Putamen (tissue), 1 donor: ENCODE measurements at regions not wholly inside any gene's neighbourhood (a gene's known extent, or its start where the extent isn't known, plus 50 kb on each side); places are given as distances from the start of the nearest gene placed in this dataset.
"Not testable (repeated sequence)": the region's sequence is repeated elsewhere in the genome, so short reads cannot be mapped to it uniquely, and the experiment has no call there.

Source experiments
- DNase-seq: peaks from one replicate; pipeline ENCODE4 v3.0.0-alpha.2; 2016; ENCODE audit warnings: low spot score

DNA sequence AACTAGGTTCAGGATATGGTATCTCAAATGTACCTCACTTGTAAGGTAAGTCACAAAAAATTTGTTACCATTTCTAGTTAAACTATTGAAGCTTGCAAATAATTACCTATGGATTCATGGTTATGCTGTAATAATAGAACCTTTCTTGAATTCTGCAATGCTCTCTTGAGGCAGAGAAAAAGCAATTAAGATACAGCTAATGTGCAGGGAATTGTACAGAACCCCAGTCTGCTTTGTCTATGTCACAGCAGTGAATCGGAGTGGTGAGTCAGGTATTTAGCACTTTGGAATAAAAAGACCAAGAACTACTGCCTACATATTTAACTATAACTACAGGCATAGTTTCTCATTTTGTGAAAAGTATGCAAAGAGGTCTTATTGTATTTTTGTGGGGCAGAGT lies 228.7 kb upstream of the GOT2 start:
- DNase-seq = no peak

- DNase-seq = no peak
Measured at GRCh38 chr16:58960484-58960883, 226.4 kb upstream of the GOT2 start.

- no peak for DNase-seq
Measured at GRCh38 chr16:58960034-58960433, 225.9 kb upstream of the GOT2 start.

DNA sequence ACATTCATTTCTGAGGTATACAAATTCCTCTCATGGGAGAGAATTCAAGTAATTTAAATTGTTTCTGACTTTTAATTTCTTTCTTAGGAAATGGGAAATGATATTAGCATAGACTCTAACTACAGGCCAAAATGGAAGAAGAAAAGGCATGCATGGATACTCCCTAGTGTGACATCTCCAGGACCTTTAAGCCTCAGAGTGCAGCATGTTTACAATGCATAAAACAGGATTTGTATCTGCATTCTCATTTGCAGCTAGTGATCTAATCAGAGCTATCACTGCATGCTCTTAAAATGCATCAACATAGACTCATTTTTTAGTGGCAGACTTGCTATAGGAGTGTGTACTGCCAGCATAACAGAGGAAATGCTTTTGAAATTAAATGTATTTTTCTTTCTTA lies 224.6 kb upstream of the GOT2 start:
- DNase-seq = no peak

DNA sequence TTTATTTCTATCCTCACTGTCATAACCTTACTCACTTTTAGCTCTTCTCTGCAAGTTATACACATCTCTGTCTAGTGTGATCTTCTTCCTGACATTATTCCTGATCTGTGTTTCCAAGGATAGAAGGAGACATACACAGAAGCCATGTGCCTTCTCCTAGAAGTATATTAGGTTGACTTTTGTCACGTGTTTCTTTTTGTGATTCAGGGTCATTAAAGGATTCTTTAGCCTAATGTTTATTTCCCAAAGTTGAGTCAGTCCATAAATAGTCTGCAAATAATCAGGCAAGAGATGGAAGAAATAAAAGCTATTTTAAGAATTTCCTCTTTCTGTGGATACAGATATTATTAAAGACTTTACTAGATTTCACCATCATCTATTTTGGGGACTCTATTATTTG lies 214.1 kb upstream of the GOT2 start:
- no peak for DNase-seq

- no peak for DNase-seq
Measured at GRCh38 chr16:58940609-58941008, 206.5 kb upstream of the GOT2 start.

- no peak for DNase-seq
Measured at GRCh38 chr16:58938811-58939210, 204.7 kb upstream of the GOT2 start.

GRCh38 chr16:58937661-58938060 lies 203.5 kb upstream of the GOT2 start:
- no peak for DNase-seq

DNA sequence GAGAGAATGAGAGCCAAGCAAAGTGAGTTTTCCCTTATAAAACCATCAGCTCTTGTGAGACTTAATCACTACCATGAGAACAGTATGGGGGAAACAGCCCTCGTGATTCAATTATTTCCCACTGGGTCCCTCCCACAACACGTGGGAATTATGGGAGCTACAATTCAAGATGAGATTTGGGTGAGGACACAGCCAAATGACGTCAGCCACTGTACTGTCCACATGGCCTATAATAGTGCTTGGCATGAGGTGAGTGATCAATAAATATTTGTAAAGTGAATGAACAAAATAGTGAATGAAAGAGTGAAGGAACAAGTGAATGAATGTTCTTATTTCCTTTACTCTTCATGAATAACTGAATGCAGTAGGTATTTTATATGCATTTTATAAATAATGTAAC lies 199.1 kb upstream of the GOT2 start:
- DNase-seq = no peak

DNA sequence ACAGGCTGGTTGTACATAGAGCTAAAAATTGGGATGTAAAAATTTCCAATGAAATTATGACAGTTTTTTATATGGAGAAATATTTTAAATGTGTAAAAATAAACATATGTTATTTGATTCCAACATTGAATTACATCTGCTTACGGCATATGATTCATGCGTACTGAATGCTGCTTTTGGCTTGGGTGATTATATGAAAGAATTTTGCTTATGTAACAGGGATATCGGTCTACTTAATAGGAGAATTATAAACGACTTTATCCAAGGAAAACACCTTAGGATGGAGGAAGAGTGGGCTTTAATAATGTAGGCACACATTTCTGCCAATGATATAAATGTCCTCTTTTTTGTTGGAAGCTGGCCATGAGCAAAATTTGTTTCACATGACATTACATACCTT lies 197.3 kb upstream of the GOT2 start:
- DNase-seq = no peak

- no peak for DNase-seq
Measured at GRCh38 chr16:58923094-58923493, 189.0 kb upstream of the GOT2 start.

- DNase-seq = no peak
Measured at GRCh38 chr16:58913456-58913855, 179.3 kb upstream of the GOT2 start.

- DNase-seq = no peak
Measured at GRCh38 chr16:58912571-58912970, 178.5 kb upstream of the GOT2 start.

- no peak for DNase-seq
Measured at GRCh38 chr16:58906981-58907715, 173.0 kb upstream of the GOT2 start.

- DNase-seq = no peak
Measured at GRCh38 chr16:58904291-58904690, 170.2 kb upstream of the GOT2 start.

DNA sequence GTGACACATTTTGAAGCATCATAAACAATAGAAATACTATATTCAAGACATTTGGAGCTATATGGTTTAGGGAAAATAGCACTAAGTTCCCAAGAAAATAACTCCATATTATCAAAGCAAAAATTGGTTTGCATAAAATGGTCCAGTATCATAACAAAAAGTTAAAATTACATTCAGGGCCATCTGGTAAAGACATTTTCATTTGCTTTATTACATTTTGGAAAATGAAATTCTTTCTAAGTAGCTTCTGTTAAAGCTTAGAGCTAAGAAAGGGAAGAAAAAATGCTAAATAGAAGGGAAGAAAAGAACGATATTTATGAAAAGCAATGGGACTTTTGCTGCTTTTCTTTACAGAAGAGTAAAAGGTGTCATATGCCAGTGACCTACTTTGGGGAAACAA lies 155.4 kb upstream of the GOT2 start:
- no peak for DNase-seq

DNA sequence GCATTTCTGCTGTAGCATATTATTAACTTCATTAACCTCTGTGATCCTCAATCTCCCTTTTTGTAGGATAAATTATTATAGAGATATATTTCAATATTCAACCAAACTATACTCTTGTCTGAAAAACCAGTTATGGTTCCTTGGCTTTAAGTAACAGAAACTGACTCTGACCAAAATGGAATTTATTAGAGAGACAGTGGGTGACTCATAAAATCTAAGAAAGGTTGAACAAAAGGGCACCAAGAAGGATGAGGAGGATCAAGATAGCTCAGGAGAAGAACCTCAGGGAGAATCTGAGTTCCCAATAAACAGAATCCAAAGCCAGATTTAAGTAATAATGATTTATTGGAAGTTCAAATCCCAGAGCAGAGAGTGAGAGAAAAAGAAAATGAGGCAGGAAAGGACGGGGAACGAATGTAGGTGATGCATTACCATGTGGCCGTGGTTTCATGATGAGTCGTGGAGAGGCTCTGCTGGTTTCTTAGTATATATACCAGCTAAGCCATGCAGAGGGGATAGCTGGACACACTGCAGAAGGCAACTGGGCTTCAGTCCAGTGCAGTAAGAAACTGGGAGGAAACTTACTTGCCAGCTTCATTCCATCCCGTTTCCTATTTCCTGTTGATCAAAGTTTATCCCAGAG lies 151.5 kb upstream of the GOT2 start:
- no peak for DNase-seq

GRCh38 chr16:58884141-58884540 lies 150.0 kb upstream of the GOT2 start:
- DNase-seq = no peak

DNA sequence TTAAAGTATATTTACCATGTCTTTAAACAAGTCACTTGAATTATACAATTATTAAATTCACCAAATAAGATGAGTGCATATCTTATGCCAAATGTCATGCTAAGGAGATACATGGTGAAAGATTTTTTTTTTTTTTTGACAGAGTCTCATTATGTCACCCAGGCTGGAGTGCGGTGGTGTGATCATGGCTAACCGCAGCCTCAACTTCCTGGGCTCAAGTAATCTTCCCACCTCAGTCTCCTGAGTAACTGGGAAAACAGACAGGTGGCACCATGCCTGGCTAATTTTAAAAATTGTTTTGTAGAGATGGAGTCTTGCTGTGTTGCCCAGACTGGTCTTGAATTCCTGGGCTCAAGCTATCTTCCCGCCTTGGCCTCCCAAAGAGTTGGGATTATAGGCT lies 149.0 kb upstream of the GOT2 start:
- DNase-seq = no peak

DNA sequence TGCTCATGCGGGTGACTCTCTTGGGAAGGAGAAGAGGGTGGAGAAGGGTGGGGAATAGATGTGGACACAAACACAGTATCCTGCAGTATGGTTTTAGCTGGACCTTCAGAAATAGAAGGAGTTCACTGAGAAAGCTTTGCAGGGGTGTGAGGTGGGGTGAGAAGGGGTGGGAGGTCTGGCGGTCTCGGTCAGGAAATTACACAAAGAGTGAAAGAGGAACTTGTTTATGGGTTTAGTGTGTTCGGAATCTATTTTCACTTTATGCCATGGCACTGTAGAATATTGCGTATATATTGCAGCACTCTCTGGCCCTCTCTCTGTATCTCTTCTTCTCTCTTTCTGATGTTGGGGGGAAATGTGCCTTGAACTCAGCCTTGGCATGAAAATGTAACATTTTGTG lies 148.2 kb upstream of the GOT2 start:
- DNase-seq = peak; percentile 15

GRCh38 chr16:58878641-58879040 lies 144.5 kb upstream of the GOT2 start:
- not testable (repeated sequence) for DNase-seq

DNA sequence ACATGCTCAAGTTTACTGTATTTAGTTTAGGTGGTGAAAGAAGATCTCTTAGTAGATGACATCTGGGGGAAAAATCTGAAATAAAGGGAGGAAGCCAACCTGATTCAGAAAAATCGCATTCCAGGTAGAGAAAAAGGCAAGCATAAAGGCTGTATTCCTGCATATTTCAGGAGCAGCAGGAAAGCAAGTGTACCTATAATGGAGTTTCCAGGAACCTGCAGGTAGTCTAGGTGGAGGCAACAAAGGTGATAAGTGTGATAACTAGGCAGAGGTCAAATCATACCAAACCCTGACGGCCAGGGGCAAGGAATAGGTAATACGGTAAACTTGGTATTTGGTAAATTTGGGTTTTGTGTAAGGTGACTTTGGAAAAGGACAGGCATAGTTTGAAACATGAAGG lies 132.8 kb upstream of the GOT2 start:
- no peak for DNase-seq

- no peak for DNase-seq
Measured at GRCh38 chr16:58863761-58864160, 129.6 kb upstream of the GOT2 start.

DNA sequence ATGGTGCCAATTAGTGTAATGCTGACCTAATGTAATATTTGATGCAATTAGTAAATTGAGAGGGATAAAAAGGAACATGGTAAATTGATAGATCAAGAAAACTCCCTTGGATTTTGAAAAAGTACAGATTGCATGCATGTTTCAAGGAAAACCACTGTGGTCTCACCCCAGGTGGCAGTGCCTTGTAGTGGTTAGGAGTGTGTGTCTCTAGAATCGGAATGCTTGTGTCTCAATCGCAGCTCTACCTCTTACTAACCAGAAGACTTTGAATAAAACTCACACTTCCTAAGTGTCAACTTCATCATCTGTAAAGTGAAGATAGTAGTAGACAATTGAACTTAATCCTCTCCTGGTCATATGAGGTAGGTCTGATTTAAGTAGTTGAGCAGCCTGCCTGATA lies 128.9 kb upstream of the GOT2 start:
- no peak for DNase-seq
